Glutamatergic neuron (in vitro differentiated cells): ENCODE measurements at regions not wholly inside any gene's neighbourhood (a gene's known extent, or its start where the extent isn't known, plus 50 kb on each side); places are given as distances from the start of the nearest gene placed in this dataset.

Experiments
- DNase-seq: peaks from one replicate; pipeline ENCODE4 v3.0.0; 2022
- H3K27ac Mint-ChIP-seq: one replicate; pipeline ENCODE4 v1.8.0; 2020; ENCODE audit warnings: mild to moderate bottlenecking, mixed read lengths, inconsistent platforms; ENCODE audit not compliant: unreplicated experiment
- H3K27me3 Mint-ChIP-seq: one replicate; pipeline ENCODE4 v1.8.0; 2020; ENCODE audit warnings: mild to moderate bottlenecking, moderate library complexity, mixed read lengths, inconsistent platforms; ENCODE audit not compliant: unreplicated experiment
- H3K36me3 Mint-ChIP-seq: one replicate; pipeline ENCODE4 v1.8.0; 2020; ENCODE audit warnings: mild to moderate bottlenecking, mixed read lengths, inconsistent platforms; ENCODE audit not compliant: unreplicated experiment
- H3K4me1 Mint-ChIP-seq: one replicate; pipeline ENCODE4 v1.8.0; 2020; ENCODE audit warnings: mild to moderate bottlenecking, low read depth, mixed read lengths, inconsistent platforms; ENCODE audit not compliant: unreplicated experiment
- H3K4me3 Mint-ChIP-seq: one replicate; pipeline ENCODE4 v1.8.0; 2020; ENCODE audit warnings: mild to moderate bottlenecking, mixed read lengths, inconsistent platforms; ENCODE audit not compliant: unreplicated experiment
- H3K9me3 Mint-ChIP-seq: one replicate; pipeline ENCODE4 v1.8.0; 2020; ENCODE audit warnings: mild to moderate bottlenecking, moderate library complexity, mixed read lengths, inconsistent platforms; ENCODE audit not compliant: unreplicated experiment
- CTCF ChIP-seq: fragments of 200-600 bp; sonication (generic); IDR thresholded peaks from one replicate; pipeline ENCODE4 v1.5.0; 2021; ENCODE audit not compliant: partially characterized antibody, unreplicated experiment

GRCh38 chr3:147139341-147139740, 267.0 kb downstream of the ZIC4 start:
- Mint-ChIP-seq H3K4me3 (no peak overlapping the region), H3K9me3 (no peaks in the 10 kb centered on the region), H3K4me1 (no peaks in the 10 kb centered on the region), H3K27ac (no peak overlapping the region), H3K36me3 (peaks cover 8% of the 10 kb centered on the region), H3K27me3 (peaks cover 2% of the 10 kb centered on the region)
- DNase-seq: no peak
- TF ChIP-seq CTCF: no peak

GRCh38 chr3:147132168-147132567, 274.2 kb downstream of the ZIC4 start:
- Mint-ChIP-seq H3K4me3 (no peak overlapping the region), H3K27me3 (no peaks in the 10 kb centered on the region), H3K27ac (no peak overlapping the region), H3K4me1 (no peaks in the 10 kb centered on the region), H3K36me3 (peaks cover 8% of the 10 kb centered on the region), H3K9me3 (peaks cover 2% of the 10 kb centered on the region)
- DNase-seq: no peak
- TF ChIP-seq CTCF: no peak

GRCh38 chr3:147130461-147130860, 275.9 kb downstream of the ZIC4 start:
- no peaks in the 10 kb centered on the region for H3K4me1 Mint-ChIP-seq
- no peak for DNase-seq
- TF ChIP-seq CTCF: no peak

GRCh38 chr3:147129665-147130064, 276.7 kb downstream of the ZIC4 start:
- Mint-ChIP-seq H3K27ac (no peak overlapping the region), H3K4me1 (no peaks in the 10 kb centered on the region), H3K4me3 (no peak overlapping the region), H3K27me3 (no peaks in the 10 kb centered on the region), H3K36me3 (no peaks in the 10 kb centered on the region), H3K9me3 (peaks cover 3% of the 10 kb centered on the region)
- DNase-seq: no peak
- TF ChIP-seq CTCF: no peak

More at GRCh38 chr3:147130461-147130860, 275.9 kb downstream of the ZIC4 start:
- Mint-ChIP-seq H3K4me3 (no peak overlapping the region), H3K36me3 (peaks cover under 1% of the 10 kb centered on the region), H3K27ac (no peak overlapping the region), H3K27me3 (no peaks in the 10 kb centered on the region), H3K9me3 (peaks cover 3% of the 10 kb centered on the region)

- H3K27ac Mint-ChIP-seq: no peak overlapping the region
- peaks cover 4% of the 10 kb centered on the region for H3K4me1 Mint-ChIP-seq
- DNase-seq: no peak
- no peaks in the 10 kb centered on the region for H3K27me3 Mint-ChIP-seq
- H3K36me3 Mint-ChIP-seq: no peaks in the 10 kb centered on the region
- H3K9me3 Mint-ChIP-seq: peaks cover 1% of the 10 kb centered on the region
- H3K4me3 Mint-ChIP-seq: no peak overlapping the region
- TF ChIP-seq CTCF: no peak
Measured at GRCh38 chr3:147122350-147122749, 284.0 kb downstream of the ZIC4 start.
